GM18868 (cell line): ENCODE measurements at regions not wholly inside any gene's neighbourhood (a gene's known extent, or its start where the extent isn't known, plus 50 kb on each side); places are given as distances from the start of the nearest gene placed in this dataset.

Experiments
- ATAC-seq: cut with Tn5 transposase; IDR thresholded peaks from one replicate; pipeline ENCODE4 v1.9.1; 2021; ENCODE audit warnings: mild to moderate bottlenecking, moderate library complexity; ENCODE audit not compliant: unreplicated experiment

DNA sequence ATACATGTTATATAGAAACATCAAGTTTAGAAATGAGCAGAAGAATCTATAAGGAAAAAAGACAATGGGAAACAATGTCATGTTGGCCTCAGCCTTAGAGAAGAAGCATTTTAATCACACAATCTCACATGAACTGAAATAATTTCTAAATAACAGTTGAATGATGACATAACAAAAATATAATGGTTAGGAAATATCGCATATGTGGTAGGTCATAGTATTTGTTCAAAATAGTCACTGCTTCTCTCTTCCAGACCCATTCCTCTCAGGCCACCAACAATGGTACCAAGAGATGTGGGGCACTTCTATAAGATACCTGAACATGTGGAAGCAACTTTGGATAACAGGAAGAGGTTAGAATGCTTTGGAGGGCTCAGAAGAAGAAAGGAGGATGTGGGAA, 195.7 kb upstream of the PDZRN3 start:
- ATAC-seq: no peak

DNA sequence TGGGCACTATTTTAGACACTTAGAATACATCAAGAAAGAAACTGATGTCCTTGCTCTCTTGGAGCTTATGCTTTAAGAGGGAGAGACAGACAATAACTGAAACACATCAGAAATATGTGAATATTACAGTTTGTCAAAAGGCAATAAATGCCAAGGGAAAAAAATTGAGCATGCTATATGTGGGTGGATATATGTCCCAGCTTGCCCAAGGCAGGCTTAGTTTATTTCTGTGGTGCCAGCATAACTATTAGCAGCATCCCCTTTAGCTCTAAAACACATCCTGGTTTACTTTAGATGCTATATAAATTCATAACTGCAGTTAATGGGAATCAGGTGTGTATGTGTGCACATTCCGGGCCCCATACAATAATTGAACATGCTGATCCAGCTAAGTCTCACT, 191.2 kb upstream of the PDZRN3 start:
- ATAC-seq: no peak

GRCh38 chr3:73813692-73814292, 189.1 kb upstream of the PDZRN3 start:
- ATAC-seq: no peak

DNA sequence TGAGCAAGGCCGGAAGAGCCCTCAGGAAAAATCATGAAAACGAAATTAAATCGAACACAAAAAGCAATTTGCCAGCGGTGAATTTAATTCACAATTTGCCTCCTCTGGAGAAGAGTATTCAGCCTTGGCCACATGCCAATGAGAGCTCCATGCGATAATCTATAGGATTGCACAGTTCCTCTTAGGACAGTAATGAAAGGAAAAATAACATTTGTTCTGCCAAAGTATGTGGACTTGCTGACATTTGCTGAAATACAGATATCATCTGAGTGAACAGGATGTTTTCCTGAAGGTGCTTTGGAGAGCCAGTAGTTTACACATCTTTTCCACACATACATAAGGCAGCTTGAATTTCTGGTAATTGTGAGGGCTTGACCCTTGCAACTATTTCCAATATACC, 188.6 kb upstream of the PDZRN3 start:
- no peak for ATAC-seq

DNA sequence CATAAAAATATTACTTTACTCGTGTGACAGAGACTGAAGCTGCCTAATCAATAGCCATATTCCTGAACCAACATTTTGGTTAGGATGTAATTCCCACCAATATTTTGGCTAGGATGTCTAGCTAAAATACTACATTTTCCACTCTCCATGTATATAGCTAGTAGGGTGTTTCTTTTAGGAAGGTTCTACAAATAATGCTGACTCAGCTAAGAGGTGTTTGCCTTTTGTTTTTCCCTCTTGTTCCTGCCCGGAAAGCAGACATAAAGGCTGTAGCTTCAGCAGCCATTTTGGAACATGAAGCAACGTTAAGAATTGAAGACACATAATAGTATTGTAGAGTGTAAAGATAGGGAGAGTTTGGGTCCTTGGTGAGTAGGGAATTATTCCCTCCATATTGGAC, 187.3 kb upstream of the PDZRN3 start:
- ATAC-seq: no peak

GRCh38 chr3:73808862-73809509, 184.2 kb upstream of the PDZRN3 start:
- ATAC-seq: no peak

DNA sequence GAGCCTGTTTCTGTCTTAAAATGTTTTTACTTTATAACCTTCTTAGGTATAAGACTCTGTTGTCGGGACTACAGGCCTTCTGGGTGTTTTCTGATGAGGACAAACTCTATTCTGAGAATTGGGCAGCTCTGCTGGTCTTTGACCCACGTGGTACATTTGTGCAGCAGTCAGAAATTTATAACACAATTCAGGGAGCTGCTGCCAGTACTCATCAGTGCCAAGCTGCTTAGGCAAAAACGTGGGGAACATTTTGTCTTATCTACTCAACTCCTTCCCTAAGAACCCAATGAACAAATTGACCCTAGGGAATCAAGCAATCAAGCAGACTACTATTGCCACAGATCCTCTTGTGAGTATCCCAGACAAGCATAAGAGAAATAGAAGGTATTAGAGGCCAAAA, 180.7 kb upstream of the PDZRN3 start:
- no peak for ATAC-seq

DNA sequence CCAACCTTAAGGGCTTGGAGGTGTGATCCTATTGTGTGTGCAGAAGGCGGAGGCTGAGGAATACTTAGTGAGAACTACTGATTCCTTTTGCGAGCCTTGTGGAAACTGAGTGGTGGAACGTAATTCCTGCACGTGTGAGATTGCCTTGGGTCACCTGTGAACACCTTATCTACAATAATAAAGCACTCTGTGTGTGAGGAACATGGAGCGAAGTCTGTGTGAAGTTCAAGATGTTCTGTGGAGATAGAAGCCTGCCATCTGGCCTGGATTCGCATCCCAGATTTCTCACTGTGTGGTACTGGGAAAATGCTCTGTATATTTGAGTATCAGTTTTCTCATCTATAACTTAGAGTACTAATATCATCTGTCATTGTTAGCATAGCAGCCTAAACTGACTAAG, 179.5 kb upstream of the PDZRN3 start:
- no peak for ATAC-seq

DNA sequence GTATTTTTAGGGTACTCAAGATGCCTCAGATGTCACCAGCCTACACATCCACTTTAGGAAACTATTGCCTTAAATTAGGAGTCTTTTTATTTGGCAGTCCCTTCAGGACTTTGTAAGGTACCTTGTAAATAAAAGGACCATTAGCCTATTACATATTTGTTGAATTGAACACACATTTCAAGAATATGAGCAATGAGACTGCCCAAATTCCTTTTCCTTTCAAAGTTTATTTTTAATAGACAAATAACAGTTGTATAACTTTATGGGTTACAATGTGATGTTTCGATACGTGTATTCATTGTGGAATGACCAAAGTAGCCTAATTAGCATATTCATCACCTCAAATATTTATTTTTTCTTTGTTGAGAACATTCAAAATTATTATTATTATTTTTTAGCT, 176.7 kb upstream of the PDZRN3 start:
- ATAC-seq: no peak

DNA sequence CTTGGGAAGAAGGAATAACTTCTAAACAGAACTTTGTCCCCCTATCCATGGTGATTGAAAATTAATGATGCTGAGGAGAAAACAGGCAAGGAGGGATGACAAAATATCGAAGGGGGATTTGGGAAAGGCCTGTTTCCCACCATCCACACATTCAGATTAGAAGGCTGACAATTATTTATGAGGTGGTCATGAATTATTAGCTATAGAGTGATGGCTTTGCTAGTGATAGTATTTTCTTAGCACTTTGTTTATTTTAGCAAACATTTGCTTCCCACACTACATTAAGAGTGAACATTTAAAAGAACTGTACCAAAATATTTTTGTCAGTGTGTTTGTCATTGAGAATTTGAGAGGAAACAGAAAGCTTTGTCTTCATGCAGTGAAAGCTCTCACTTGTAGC, 172.6 kb upstream of the PDZRN3 start:
- no peak for ATAC-seq

- no peak for ATAC-seq
Measured at GRCh38 chr3:73796382-73796781, 171.6 kb upstream of the PDZRN3 start.

- ATAC-seq: no peak
Measured at GRCh38 chr3:73791356-73791755, 166.6 kb upstream of the PDZRN3 start.

GRCh38 chr3:73789825-73790444, 165.2 kb upstream of the PDZRN3 start:
- no peak for ATAC-seq

GRCh38 chr3:73787620-73788019, 162.9 kb upstream of the PDZRN3 start:
- ATAC-seq: no peak

- no peak for ATAC-seq
Measured at GRCh38 chr3:73786998-73787397, 162.3 kb upstream of the PDZRN3 start.

GRCh38 chr3:73786321-73786807, 161.6 kb upstream of the PDZRN3 start:
- ATAC-seq: no peak

DNA sequence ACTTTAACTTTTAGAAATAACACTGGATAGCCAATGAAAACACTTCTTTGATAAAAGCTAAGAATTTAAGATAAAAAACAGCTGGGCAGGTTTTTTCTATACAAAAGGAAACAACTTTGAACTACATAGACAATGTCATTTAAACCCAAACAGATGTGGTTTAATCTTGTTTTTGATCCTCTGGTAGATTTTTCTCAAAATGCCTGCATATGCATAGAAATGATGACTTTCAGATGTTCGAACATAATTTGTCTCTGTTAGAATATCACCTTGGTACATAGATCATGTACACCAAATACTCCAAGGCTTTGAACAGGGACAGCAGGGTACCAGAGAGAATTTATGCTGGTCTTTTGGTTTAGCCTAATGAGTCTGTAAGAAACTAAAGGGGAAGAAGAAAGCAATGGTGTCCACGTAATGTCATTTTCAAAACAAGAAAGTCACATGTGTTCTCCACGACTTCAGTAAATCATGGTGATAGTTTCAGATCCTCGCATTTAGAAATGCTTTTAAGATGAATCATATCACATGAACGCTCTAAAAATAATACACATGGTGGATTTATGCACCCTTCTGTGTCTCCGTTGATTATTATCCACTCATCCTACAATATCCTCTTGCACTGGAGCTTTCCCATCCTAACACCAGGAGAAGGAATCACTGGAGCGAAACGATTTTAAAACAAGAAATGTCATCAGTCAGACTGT, 160.1 kb upstream of the PDZRN3 start:
- ATAC-seq: no peak

- ATAC-seq: no peak
Measured at GRCh38 chr3:73783811-73784210, 159.1 kb upstream of the PDZRN3 start.

GRCh38 chr3:73781541-73781940, 156.8 kb upstream of the PDZRN3 start:
- no peak for ATAC-seq

DNA sequence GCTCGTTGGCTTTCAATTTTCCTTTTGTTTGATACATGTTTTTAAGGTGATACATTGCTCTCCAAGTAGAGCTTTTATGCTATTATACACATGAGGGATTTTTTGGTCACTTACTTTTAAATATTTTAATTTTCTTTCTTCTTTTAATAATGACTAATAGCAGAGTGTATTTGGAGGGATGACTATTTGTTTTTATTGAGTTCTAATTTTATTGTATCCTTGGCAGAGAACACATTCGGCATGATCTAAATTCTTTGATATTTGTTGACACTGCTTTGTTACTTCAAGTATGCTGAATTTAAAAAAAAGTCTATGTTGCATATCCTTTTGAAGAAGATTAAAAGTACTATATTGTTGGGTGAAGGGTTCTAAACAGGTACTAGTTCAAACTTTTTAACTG, 149.9 kb upstream of the PDZRN3 start:
- no peak for ATAC-seq

DNA sequence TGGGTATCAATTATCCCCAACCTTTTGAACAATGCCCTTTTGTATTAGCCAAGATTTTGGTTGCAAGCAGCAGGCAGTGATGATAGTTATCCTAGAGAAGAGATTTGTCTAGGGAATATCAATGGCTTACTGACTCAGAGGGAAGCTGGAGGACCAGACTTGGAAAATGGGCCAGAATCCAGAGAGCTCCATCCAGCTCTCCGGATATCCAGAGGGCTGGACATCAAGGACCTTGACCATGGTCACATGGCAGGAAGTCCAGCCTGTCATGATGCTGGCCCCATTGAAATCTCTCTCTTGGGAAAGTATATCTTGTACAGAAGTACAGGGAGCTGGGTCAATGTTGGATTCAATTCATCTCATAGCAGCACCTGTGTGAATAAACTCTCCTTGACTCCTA, 148.5 kb upstream of the PDZRN3 start:
- ATAC-seq: no peak
